HG02642 (cell line): ENCODE measurements at regions not wholly inside any gene's neighbourhood (a gene's known extent, or its start where the extent isn't known, plus 50 kb on each side); places are given as distances from the start of the nearest gene placed in this dataset.

ENCODE experiments used
- ATAC-seq: cut with Tn5 transposase; IDR thresholded peaks from one replicate; pipeline ENCODE4 v1.9.1; 2021; ENCODE audit warnings: mild to moderate bottlenecking; ENCODE audit not compliant: unreplicated experiment, poor library complexity

DNA sequence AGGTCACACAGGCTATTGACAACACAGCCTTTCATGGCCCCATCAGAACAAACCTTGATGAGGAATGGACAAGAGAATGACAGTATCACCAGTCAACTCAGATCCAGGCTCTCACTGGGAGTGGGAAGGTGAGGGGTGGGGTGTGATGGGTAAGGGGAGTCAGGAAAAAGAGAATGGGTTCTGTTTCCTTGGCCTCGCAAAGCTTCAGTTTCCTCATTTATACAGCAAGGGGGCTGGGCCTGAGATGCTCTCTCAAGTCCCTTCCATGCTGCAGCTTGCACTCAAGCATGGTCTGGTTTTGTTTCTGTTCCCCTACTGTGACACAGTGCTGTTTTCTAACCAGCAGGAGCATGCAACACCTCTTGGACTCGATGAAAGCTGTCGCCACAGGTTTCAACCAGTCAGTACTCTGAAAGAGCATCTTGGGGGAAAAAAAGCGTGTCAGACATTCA, 65.7 kb upstream of the IL12A start:
- peak; percentile 94 for ATAC-seq

GRCh38 chr3:159923336-159923735, 65.3 kb upstream of the IL12A start:
- ATAC-seq = no peak

- no peak for ATAC-seq
Observed at GRCh38 chr3:159923956-159924355, 64.7 kb upstream of the IL12A start.

GRCh38 chr3:159924411-159924810, 64.2 kb upstream of the IL12A start:
- ATAC-seq = no peak

DNA sequence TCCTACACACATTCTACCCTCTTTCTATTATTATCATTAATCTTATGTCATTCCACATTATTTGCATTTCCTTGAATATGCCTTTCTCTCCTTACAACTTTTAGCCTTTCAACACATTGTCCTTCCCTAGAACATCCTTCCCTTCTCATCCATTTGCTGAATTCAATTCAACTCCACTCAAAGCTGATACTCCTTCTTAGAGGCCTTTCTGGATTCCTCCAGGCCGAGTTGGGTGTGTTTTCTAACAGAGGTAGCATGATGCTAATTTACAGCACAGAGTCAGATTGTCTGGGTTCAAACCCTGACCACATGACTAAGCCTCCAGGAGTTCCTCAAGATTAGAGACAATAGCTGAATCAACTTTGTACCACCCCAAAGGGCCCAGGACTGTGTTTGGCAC, 63.4 kb upstream of the IL12A start:
- ATAC-seq = no peak

DNA sequence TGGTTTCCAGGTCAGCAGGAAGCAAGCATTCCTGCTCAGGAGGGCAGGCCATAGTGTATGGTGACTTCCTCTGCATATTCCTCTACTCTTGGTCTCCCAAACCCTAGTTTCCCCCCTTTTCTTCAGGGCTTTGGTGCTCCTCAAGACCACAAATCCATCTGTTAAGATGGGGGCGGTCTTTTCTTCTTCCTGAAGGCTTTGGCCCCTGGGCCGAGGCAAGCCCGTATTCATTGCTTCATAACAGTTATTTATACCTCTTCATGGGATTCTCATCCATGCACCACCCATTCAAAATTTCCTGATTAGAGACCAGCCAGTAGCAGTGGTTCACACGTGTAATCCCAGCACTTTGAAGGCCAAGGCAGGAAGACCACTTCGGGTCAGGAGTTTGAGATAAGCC, 62.1 kb upstream of the IL12A start:
- no peak for ATAC-seq

- ATAC-seq = no peak
Observed at GRCh38 chr3:159928071-159928491, 60.6 kb upstream of the IL12A start.

GRCh38 chr3:159928666-159929065, 60.0 kb upstream of the IL12A start:
- ATAC-seq = no peak

GRCh38 chr3:159929171-159930141, 59.2 kb upstream of the IL12A start:
- ATAC-seq = peak; percentile 83

GRCh38 chr3:159934216-159934615, 54.4 kb upstream of the IL12A start:
- ATAC-seq = no peak

DNA sequence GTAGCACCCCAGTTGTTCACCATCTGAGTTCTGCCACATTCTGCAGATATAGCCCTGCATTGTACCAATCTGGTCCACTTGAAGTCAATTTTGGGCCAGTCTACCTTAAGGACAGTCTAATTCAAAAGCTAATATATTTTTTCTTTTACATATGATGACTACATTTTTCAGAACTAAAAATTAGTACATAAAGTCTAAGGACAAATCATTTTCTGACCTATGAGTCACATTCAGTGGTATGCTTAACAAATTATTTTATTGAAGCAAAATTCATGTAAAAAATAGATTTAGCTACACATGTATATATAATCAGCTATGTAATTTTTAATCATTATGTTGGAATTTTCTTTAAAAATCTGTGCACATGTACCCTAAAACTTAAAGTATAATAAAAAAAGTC, 52.1 kb upstream of the IL12A start:
- no peak for ATAC-seq

DNA sequence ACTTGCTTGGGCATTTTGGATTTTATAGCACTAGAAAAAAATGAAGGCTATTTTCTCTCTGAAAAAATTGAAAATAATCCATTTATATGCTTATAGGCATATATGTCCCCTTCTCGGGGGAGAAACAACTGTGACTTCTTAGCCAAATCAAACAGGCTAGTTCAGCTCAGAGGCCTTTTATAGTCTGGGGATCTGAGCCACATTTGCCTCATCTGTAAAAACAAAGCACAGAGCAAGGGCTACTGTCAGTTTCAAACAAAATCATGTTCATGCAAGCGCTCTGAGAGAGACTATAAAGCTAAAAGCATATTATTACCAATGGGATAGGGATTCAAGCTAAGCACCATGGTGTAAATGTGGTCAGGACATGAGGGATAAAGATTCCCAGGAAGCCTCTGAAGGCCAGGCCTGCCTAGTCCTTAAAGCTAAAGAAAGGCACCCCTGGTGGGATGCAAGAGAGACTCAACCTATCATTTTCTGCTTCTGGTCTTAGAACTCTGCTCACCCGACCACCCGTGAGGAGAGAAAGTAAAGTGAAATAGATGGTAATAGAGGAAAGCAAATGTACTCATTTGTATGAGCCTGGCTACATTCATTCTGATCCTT, 51.0 kb upstream of the IL12A start:
- ATAC-seq = no peak

DNA sequence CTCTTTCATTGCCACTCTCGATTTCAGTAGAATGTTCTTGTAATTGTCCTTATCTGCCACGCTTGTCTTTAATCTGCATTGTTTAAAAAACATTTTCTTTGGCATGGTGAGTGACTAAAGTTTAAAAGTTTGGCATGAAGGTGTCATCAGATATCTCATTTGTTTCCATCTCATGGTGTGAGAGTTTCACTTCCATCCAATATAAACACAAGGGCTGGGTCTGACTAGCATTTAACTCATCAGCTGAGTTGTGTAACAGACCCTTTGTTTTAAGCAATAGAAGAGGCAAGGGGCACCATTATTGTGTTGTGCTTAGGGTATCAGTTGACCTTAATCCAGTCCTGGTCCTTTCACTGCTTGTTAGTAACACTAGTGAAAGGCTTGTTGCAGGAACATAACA, 49.9 kb upstream of the IL12A start:
- ATAC-seq = no peak
